ENCODE measurements at regions not wholly inside any gene's neighbourhood (a gene's known extent, or its start where the extent isn't known, plus 50 kb on each side); places are given as distances from the start of the nearest gene placed in this dataset.

DNA sequence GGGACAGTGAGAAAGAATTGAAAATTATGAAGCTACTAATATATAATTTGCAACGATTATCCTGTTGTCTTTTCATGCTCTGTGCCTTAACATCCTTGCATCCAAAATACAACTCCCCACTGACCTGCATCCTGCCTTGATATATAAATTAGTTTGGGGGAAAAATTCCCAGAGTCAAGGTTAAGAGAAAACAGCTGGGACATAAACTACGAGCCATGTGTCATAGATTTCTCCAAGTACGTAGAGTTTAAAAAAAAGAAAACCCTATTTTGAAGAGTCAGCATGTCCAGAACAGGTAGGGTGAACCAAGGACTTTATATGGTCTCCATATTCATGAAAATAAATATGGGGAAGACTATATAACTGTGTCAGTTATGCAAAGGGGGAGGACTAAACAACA, 123.8 kb upstream of the MARCKS start:
- Mint-ChIP-seq H3K27ac (no peak overlapping the region), H3K4me3 (no peak overlapping the region), H3K4me1 (no peaks in the 10 kb centered on the region), H3K27me3 (peaks cover 3 to 10% of the 10 kb centered on the region in 2 donors), H3K36me3 (no peaks in the 10 kb centered on the region), H3K9me3 (no peaks in the 10 kb centered on the region)
- no peak overlapping the region for H3K4me3 ChIP-seq (ENCODE audit: control insufficient read depth in 1 of 2, extremely low read depth in 1 of 2, low read length in 1 of 2)
- H3K27ac ChIP-seq (ENCODE audit: low read length), result no peak overlapping the region
- CTCF ChIA-PET, result interaction anchor here in 1 of 2 donors (0.5 kb wide), 1 partner anchor 1226 kb away, joined by 4 read pairs; no protein-coding TSS in a partner anchor
- POLR2A ChIA-PET, result no interaction called here
- no peaks in the 10 kb centered on the region for H3K36me3 ChIP-seq (ENCODE audit: control insufficient read depth in 2 of 2, extremely low read depth in 1 of 2, insufficient read depth in 1 of 2, low read length in 1 of 2)
- WGBS (ENCODE audit: insufficient coverage), result 85% methylated on average over 2 of the region's 3 CpGs
- H3K4me1 ChIP-seq (ENCODE audit: control insufficient read depth in 1 of 2, extremely low read depth in 1 of 2, insufficient read depth in 2 of 2, low read length in 2 of 2), result no peaks in the 10 kb centered on the region
- ATAC-seq (replicated peaks in 1 of 4) (no peak), DNase-seq (no peak)
- H3K27me3 ChIP-seq (replicated peaks in 1 of 2; ENCODE audit: control insufficient read depth in 2 of 2, extremely low read depth in 1 of 2, insufficient read depth in 2 of 2, low read length in 1 of 2), result no peaks in the 10 kb centered on the region
- no peaks in the 10 kb centered on the region for H3K9me3 ChIP-seq

DNA sequence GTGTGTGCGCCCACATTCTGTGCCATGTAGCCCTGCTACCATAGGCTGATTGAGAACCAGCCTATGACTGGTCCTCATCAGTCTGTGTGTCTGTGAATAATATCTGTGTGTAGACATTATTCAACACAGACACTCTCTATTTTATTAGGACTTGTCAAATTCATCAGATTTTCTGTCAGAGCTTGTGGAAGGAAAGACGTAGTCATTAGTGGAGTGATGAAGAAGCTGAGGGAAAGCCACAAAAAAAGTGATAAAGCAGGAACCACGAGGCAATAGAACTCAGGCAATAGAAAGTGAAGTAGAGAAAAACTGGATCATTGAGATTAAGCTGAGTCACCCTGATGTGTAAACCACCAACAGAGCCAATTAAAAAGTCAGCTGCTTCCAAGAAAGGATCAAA, 122.2 kb upstream of the MARCKS start:
- Histone ChIP-seq H3K27me3 (replicated peaks in 1 of 2; ENCODE audit: control insufficient read depth in 2 of 2, extremely low read depth in 1 of 2, insufficient read depth in 2 of 2, low read length in 1 of 2) (no peaks in the 10 kb centered on the region), H3K27ac (ENCODE audit: low read length) (no peak overlapping the region), H3K36me3 (ENCODE audit: control insufficient read depth in 2 of 2, extremely low read depth in 1 of 2, insufficient read depth in 1 of 2, low read length in 1 of 2) (no peaks in the 10 kb centered on the region), H3K4me1 (ENCODE audit: control insufficient read depth in 1 of 2, extremely low read depth in 1 of 2, insufficient read depth in 2 of 2, low read length in 2 of 2) (no peaks in the 10 kb centered on the region), H3K9me3 (no peaks in the 10 kb centered on the region), H3K4me3 (ENCODE audit: control insufficient read depth in 1 of 2, extremely low read depth in 1 of 2, low read length in 1 of 2) (no peak overlapping the region)
- no peak overlapping the region for H3K4me3 Mint-ChIP-seq
- DNase-seq, result no peak
- H3K27me3 Mint-ChIP-seq, result peaks cover 1 to 7% of the 10 kb centered on the region in 2 donors
- POLR2A ChIA-PET, result no interaction called here
- no peak for ATAC-seq (replicated peaks in 1 of 4)
- no peak overlapping the region for H3K27ac Mint-ChIP-seq
- no peaks in the 10 kb centered on the region for H3K36me3 Mint-ChIP-seq
- 21% methylated on average over 2 of the region's 3 CpGs for WGBS (ENCODE audit: insufficient coverage)
- H3K9me3 Mint-ChIP-seq, result no peaks in the 10 kb centered on the region
- H3K4me1 Mint-ChIP-seq, result no peaks in the 10 kb centered on the region
- CTCF ChIA-PET, result no interaction called here

DNA sequence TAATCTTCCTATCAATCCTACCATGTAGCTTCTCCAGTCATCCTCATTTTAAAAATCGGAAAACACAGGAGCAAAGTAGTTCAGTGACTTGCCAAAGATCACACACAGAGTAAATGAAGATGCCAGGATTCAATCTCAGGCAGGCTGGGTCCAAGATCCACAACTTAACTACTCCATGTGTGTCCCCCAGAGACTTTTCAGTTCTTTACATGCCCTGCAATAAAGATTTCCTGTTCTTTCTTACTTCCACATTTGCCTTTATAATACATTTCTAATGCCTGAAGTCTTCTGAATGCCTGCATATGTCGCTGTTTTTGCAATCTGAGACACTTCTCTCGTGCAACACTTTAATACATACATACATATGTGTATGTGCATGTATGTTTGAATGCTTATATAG, 121.7 kb upstream of the MARCKS start:
- no peaks in the 10 kb centered on the region for H3K9me3 ChIP-seq
- no peaks in the 10 kb centered on the region for H3K4me1 ChIP-seq (ENCODE audit: control insufficient read depth in 1 of 2, extremely low read depth in 1 of 2, insufficient read depth in 2 of 2, low read length in 2 of 2)
- no peak overlapping the region for H3K4me3 ChIP-seq (ENCODE audit: control insufficient read depth in 1 of 2, extremely low read depth in 1 of 2, low read length in 1 of 2)
- H3K4me3 Mint-ChIP-seq, result no peak overlapping the region
- WGBS (ENCODE audit: insufficient coverage), result 60% methylated on average over 1 of the region's 3 CpGs
- H3K27ac Mint-ChIP-seq, result no peak overlapping the region
- H3K36me3 ChIP-seq (ENCODE audit: control insufficient read depth in 2 of 2, extremely low read depth in 1 of 2, insufficient read depth in 1 of 2, low read length in 1 of 2), result no peaks in the 10 kb centered on the region
- CTCF ChIA-PET, result no interaction called here
- DNase-seq (no peak), ATAC-seq (replicated peaks in 1 of 4) (no peak)
- peaks cover 1 to 7% of the 10 kb centered on the region in 2 donors for H3K27me3 Mint-ChIP-seq
- no peaks in the 10 kb centered on the region for H3K4me1 Mint-ChIP-seq
- no peaks in the 10 kb centered on the region for H3K9me3 Mint-ChIP-seq
- H3K36me3 Mint-ChIP-seq, result no peaks in the 10 kb centered on the region
- POLR2A ChIA-PET, result no interaction called here
- no peaks in the 10 kb centered on the region for H3K27me3 ChIP-seq (replicated peaks in 1 of 2; ENCODE audit: control insufficient read depth in 2 of 2, extremely low read depth in 1 of 2, insufficient read depth in 2 of 2, low read length in 1 of 2)
- no peak overlapping the region for H3K27ac ChIP-seq (ENCODE audit: low read length)

DNA sequence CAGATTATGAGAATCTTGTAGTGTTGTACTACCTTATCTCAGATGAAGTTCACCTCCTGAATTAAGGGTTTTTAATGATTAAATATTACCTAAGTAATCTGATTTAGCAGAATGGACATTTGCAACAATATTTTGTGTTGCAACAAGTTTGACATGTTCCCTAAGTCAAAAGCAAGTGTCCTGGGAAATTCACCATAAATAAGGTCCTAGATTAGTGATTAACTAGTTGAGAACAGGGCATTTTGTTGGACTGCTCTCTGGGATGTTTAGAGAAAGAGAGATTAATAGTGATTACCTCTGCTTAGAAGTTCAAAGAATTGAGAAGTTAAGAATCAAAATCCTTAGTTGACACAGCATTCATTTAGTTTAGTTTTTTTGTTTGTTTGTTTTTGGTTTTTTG, 120.2 kb upstream of the MARCKS start:
- ATAC-seq (replicated peaks in 1 of 4) (no peak), DNase-seq (no peak)
- POLR2A ChIA-PET, result no interaction called here
- CTCF ChIA-PET, result no interaction called here
- Histone ChIP-seq H3K27me3 (replicated peaks in 1 of 2; ENCODE audit: control insufficient read depth in 2 of 2, extremely low read depth in 1 of 2, insufficient read depth in 2 of 2, low read length in 1 of 2) (no peaks in the 10 kb centered on the region), H3K36me3 (ENCODE audit: control insufficient read depth in 2 of 2, extremely low read depth in 1 of 2, insufficient read depth in 1 of 2, low read length in 1 of 2) (no peaks in the 10 kb centered on the region), H3K27ac (ENCODE audit: low read length) (no peak overlapping the region), H3K4me1 (ENCODE audit: control insufficient read depth in 1 of 2, extremely low read depth in 1 of 2, insufficient read depth in 2 of 2, low read length in 2 of 2) (no peaks in the 10 kb centered on the region), H3K4me3 (ENCODE audit: control insufficient read depth in 1 of 2, extremely low read depth in 1 of 2, low read length in 1 of 2) (no peak overlapping the region), H3K9me3 (no peaks in the 10 kb centered on the region)
- no peaks in the 10 kb centered on the region for H3K9me3 Mint-ChIP-seq
- no peak overlapping the region for H3K4me3 Mint-ChIP-seq
- H3K27ac Mint-ChIP-seq, result no peak overlapping the region
- H3K27me3 Mint-ChIP-seq, result peaks cover 1 to 6% of the 10 kb centered on the region in 2 donors
- H3K4me1 Mint-ChIP-seq, result no peaks in the 10 kb centered on the region
- no peaks in the 10 kb centered on the region for H3K36me3 Mint-ChIP-seq

DNA sequence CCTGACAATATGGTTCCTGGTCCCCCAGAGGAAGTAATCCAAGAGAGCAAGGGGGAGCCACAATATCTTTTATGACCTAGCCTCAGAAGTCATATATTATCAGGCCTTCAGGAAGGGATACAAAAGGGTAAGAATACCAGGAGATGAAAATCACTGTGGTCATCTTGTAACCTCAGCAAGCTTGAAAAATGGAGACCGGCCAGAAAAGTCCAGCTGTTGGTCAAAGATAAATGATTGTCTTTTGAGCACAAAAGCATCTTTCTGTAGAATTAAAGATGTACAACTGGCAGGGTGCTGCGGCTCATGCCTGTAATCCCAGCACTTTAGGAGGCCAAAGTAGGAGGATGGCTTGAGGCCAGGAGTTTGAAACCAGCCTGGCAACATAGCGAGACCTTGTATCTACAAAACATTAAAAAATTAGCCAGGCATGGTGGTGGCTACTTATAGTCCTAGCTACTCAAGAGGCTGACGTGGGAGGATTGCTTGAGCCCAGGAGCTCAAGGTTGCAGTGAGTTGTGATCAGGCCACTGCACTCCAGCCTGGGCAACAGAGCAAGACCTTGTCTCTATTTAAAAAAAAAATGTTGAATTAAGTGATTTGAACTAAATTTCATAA, 118.0 kb upstream of the MARCKS start:
- DNase-seq (no peak), ATAC-seq (replicated peaks in 1 of 4) (no peak)
- H3K27ac Mint-ChIP-seq, result no peak overlapping the region
- H3K4me3 Mint-ChIP-seq, result no peak overlapping the region
- H3K4me1 Mint-ChIP-seq, result no peaks in the 10 kb centered on the region
- Histone ChIP-seq H3K27me3 (replicated peaks in 1 of 2; ENCODE audit: control insufficient read depth in 2 of 2, extremely low read depth in 1 of 2, insufficient read depth in 2 of 2, low read length in 1 of 2) (no peaks in the 10 kb centered on the region), H3K4me3 (ENCODE audit: control insufficient read depth in 1 of 2, extremely low read depth in 1 of 2, low read length in 1 of 2) (no peak overlapping the region), H3K9me3 (no peaks in the 10 kb centered on the region), H3K27ac (ENCODE audit: low read length) (no peak overlapping the region), H3K4me1 (ENCODE audit: control insufficient read depth in 1 of 2, extremely low read depth in 1 of 2, insufficient read depth in 2 of 2, low read length in 2 of 2) (no peaks in the 10 kb centered on the region), H3K36me3 (ENCODE audit: control insufficient read depth in 2 of 2, extremely low read depth in 1 of 2, insufficient read depth in 1 of 2, low read length in 1 of 2) (no peaks in the 10 kb centered on the region)
- CTCF ChIA-PET, result no interaction called here
- peaks cover 1 to 4% of the 10 kb centered on the region in 2 donors for H3K27me3 Mint-ChIP-seq
- POLR2A ChIA-PET, result no interaction called here
- H3K9me3 Mint-ChIP-seq, result no peaks in the 10 kb centered on the region
- H3K36me3 Mint-ChIP-seq, result no peaks in the 10 kb centered on the region
- WGBS (ENCODE audit: insufficient coverage), result 100% methylated on average over 1 of the region's 4 CpGs

DNA sequence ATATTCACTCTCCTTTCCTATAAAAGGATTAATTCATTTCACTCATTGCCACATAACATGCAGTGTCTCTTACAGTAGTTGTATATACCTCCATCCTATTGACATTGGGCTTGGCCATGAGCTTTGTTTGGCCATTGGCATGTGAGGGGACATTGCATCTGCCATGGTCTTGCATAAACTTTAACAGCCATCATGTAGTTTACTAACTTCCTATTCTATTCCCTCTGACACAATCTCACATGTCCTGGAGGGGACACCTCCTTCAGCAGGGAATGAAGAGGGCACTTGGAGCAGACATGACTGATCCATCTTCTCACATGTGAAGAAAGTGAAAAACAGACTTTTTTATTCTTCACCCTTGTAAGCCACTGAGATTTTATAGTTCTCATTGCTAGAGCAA, 115.5 kb upstream of the MARCKS start:
- no peaks in the 10 kb centered on the region for H3K4me1 Mint-ChIP-seq
- H3K36me3 Mint-ChIP-seq, result no peaks in the 10 kb centered on the region
- no peak overlapping the region for H3K4me3 ChIP-seq (ENCODE audit: control insufficient read depth in 1 of 2, extremely low read depth in 1 of 2, low read length in 1 of 2)
- H3K27ac ChIP-seq (ENCODE audit: low read length), result no peak overlapping the region
- POLR2A ChIA-PET, result no interaction called here
- H3K36me3 ChIP-seq (ENCODE audit: control insufficient read depth in 2 of 2, extremely low read depth in 1 of 2, insufficient read depth in 1 of 2, low read length in 1 of 2), result no peaks in the 10 kb centered on the region
- H3K27ac Mint-ChIP-seq, result no peak overlapping the region
- no peaks in the 10 kb centered on the region for H3K27me3 Mint-ChIP-seq
- no peak for ATAC-seq (replicated peaks in 1 of 4)
- CTCF ChIA-PET, result no interaction called here
- no peaks in the 10 kb centered on the region for H3K9me3 Mint-ChIP-seq
- no peaks in the 10 kb centered on the region for H3K4me1 ChIP-seq (ENCODE audit: control insufficient read depth in 1 of 2, extremely low read depth in 1 of 2, insufficient read depth in 2 of 2, low read length in 2 of 2)
- DNase-seq, result no peak
- H3K9me3 ChIP-seq, result no peaks in the 10 kb centered on the region
- no peaks in the 10 kb centered on the region for H3K27me3 ChIP-seq (replicated peaks in 1 of 2; ENCODE audit: control insufficient read depth in 2 of 2, extremely low read depth in 1 of 2, insufficient read depth in 2 of 2, low read length in 1 of 2)
- H3K4me3 Mint-ChIP-seq, result no peak overlapping the region

DNA sequence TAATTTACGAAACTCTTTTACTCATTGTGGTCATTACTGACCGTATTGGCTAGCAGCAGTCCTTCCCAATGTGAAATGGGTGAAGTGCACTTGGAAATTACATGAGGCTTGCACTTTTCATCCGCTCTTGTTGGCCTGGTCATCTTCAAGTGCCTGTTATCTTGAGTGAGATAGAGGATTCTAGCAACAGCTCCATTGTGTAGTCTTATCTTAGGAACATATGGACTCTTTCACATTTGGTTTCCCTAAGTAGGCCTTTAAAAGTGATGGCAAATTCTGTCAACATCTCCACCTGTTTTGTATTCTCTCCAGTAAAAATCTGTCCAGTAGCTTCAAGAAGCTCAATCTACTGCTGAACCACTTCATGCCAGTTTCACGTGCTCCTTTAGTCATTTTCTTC, 114.8 kb upstream of the MARCKS start:
- Mint-ChIP-seq H3K36me3 (no peaks in the 10 kb centered on the region), H3K4me1 (no peaks in the 10 kb centered on the region), H3K27ac (no peak overlapping the region), H3K27me3 (no peaks in the 10 kb centered on the region), H3K4me3 (no peak overlapping the region), H3K9me3 (no peaks in the 10 kb centered on the region)
- POLR2A ChIA-PET, result no interaction called here
- CTCF ChIA-PET, result no interaction called here
- 100% methylated on average over 1 of the region's 4 CpGs for WGBS (ENCODE audit: insufficient coverage)
- H3K27me3 ChIP-seq (replicated peaks in 1 of 2; ENCODE audit: control insufficient read depth in 2 of 2, extremely low read depth in 1 of 2, insufficient read depth in 2 of 2, low read length in 1 of 2), result no peaks in the 10 kb centered on the region
- no peaks in the 10 kb centered on the region for H3K4me1 ChIP-seq (ENCODE audit: control insufficient read depth in 1 of 2, extremely low read depth in 1 of 2, insufficient read depth in 2 of 2, low read length in 2 of 2)
- H3K27ac ChIP-seq (ENCODE audit: low read length), result no peak overlapping the region
- no peaks in the 10 kb centered on the region for H3K9me3 ChIP-seq
- H3K36me3 ChIP-seq (ENCODE audit: control insufficient read depth in 2 of 2, extremely low read depth in 1 of 2, insufficient read depth in 1 of 2, low read length in 1 of 2), result no peaks in the 10 kb centered on the region
- no peak for ATAC-seq (replicated peaks in 1 of 4)
- no peak overlapping the region for H3K4me3 ChIP-seq (ENCODE audit: control insufficient read depth in 1 of 2, extremely low read depth in 1 of 2, low read length in 1 of 2)
- DNase-seq, result no peak
